Calu3 (cell line): ENCODE measurements at regions not wholly inside any gene's neighbourhood (a gene's known extent, or its start where the extent isn't known, plus 50 kb on each side); places are given as distances from the start of the nearest gene placed in this dataset.

Experiments
- BruUV-seq: library from RNA; stranded (reverse); fragments of 400-500 nt; replicated peaks from 2 replicates; lab custom pipeline; 2021; lab: Mats Ljungman, UMichigan
- CTCF ChIA-PET: fragments of 300-600 bp; sonication (Branson Sonifier 250); formaldehyde crosslinking; loops from one replicate; lab custom pipeline; 2022; ENCODE audit warnings: antibody characterized with exemption; lab: Charles Lee
- DNase-seq: peaks from one replicate; pipeline ENCODE4 v3.0.0; 2022
- H3K27ac Mint-ChIP-seq: one replicate; pipeline ENCODE4 v1.8.0; 2022; ENCODE audit warnings: mixed read lengths; ENCODE audit not compliant: unreplicated experiment
- H3K27me3 Mint-ChIP-seq: one replicate; pipeline ENCODE4 v1.8.0; 2022; ENCODE audit warnings: mixed read lengths; ENCODE audit not compliant: unreplicated experiment
- H3K36me3 Mint-ChIP-seq: one replicate; pipeline ENCODE4 v1.8.0; 2022; ENCODE audit warnings: mild to moderate bottlenecking, moderate library complexity, mixed read lengths; ENCODE audit not compliant: insufficient read depth, unreplicated experiment
- H3K4me1 Mint-ChIP-seq: one replicate; pipeline ENCODE4 v1.8.0; 2022; ENCODE audit warnings: mild to moderate bottlenecking, low read depth, mixed read lengths; ENCODE audit not compliant: unreplicated experiment
- H3K4me3 Mint-ChIP-seq: one replicate; pipeline ENCODE4 v1.8.0; 2022; ENCODE audit warnings: mild to moderate bottlenecking, low read depth, moderate library complexity, mixed read lengths; ENCODE audit not compliant: unreplicated experiment
- H3K9me3 Mint-ChIP-seq: one replicate; pipeline ENCODE4 v1.8.0; 2022; ENCODE audit warnings: low read depth, mixed read lengths; ENCODE audit not compliant: unreplicated experiment
- CTCF ChIP-seq: fragments of 200-600 bp; IDR thresholded peaks from one replicate; pipeline ENCODE4 v1.8.0; 2022; ENCODE audit warnings: antibody characterized with exemption; ENCODE audit not compliant: unreplicated experiment
- intact Hi-C: fragments of 100-400 bp; cut with micrococcal nuclease; formaldehyde crosslinking; loops from one replicate; pipeline ENCODE4 v1.10.0; 2022; ENCODE audit not compliant: unreplicated experiment

GRCh38 chr11:26121466-26121865 lies 210.5 kb upstream of the ANO3 start:
- no TSS peak for BruUV-seq
- Mint-ChIP-seq H3K36me3 (no peaks in the 10 kb centered on the region), H3K4me3 (no peak overlapping the region), H3K27me3 (no peaks in the 10 kb centered on the region), H3K27ac (no peak overlapping the region), H3K4me1 (peaks cover 9% of the 10 kb centered on the region), H3K9me3 (peaks cover 5% of the 10 kb centered on the region)
- TF ChIP-seq CTCF: no peak
- intact Hi-C loops: no loop called here
- CTCF ChIA-PET: no interaction called here
- DNase-seq: no peak

GRCh38 chr11:26126741-26127140 lies 205.2 kb upstream of the ANO3 start:
- BruUV-seq: no TSS peak
- Mint-ChIP-seq H3K27me3 (no peaks in the 10 kb centered on the region), H3K4me1 (peaks cover 9% of the 10 kb centered on the region), H3K9me3 (peaks cover 3% of the 10 kb centered on the region), H3K36me3 (no peaks in the 10 kb centered on the region), H3K27ac (no peak overlapping the region), H3K4me3 (no peak overlapping the region)
- DNase-seq: no peak
- no peak for TF ChIP-seq CTCF
- CTCF ChIA-PET: no interaction called here
- intact Hi-C loops: no loop called here

- TF ChIP-seq CTCF: no peak
Measured at GRCh38 chr11:26127336-26127735, 204.6 kb upstream of the ANO3 start.

GRCh38 chr11:26131406-26131805 lies 200.5 kb upstream of the ANO3 start:
- CTCF ChIA-PET: interaction anchor here (0.7 kb wide), 1 partner anchor 150 kb away, joined by 3 read pairs; no protein-coding TSS in a partner anchor
- intact Hi-C loops: no loop called here
- Mint-ChIP-seq H3K4me3 (no peak overlapping the region), H3K4me1 (peaks cover 8% of the 10 kb centered on the region), H3K9me3 (peaks cover 3% of the 10 kb centered on the region), H3K27me3 (no peaks in the 10 kb centered on the region), H3K27ac (no peak overlapping the region), H3K36me3 (no peaks in the 10 kb centered on the region)
- TF ChIP-seq CTCF: no peak
- no TSS peak for BruUV-seq
- DNase-seq: no peak

More at GRCh38 chr11:26127336-26127735, 204.6 kb upstream of the ANO3 start:
- H3K27me3 Mint-ChIP-seq: no peaks in the 10 kb centered on the region
- H3K4me3 Mint-ChIP-seq: no peak overlapping the region
- intact Hi-C loops: no loop called here
- H3K9me3 Mint-ChIP-seq: peaks cover 5% of the 10 kb centered on the region
- no TSS peak for BruUV-seq
- no peak for DNase-seq
- CTCF ChIA-PET: no interaction called here
- H3K36me3 Mint-ChIP-seq: no peaks in the 10 kb centered on the region
- no peak overlapping the region for H3K27ac Mint-ChIP-seq
- H3K4me1 Mint-ChIP-seq: peaks cover 9% of the 10 kb centered on the region
